Testis (tissue), 2 donors: ENCODE measurements at regions not wholly inside any gene's neighbourhood (a gene's known extent, or its start where the extent isn't known, plus 50 kb on each side); places are given as distances from the start of the nearest gene placed in this dataset.

Source experiments
- DNase-seq: peaks from one replicate; pipeline ENCODE4 v3.0.0-alpha.2; 2019
- H3K27ac ChIP-seq, 2 donors: fragments of 200-600 bp; sonication (generic); one replicate each; pipeline ENCODE4 v1.5.1; 2019
- H3K27me3 ChIP-seq: fragments of 200-600 bp; sonication (generic); one replicate; pipeline ENCODE4 v1.5.1; 2019
- H3K36me3 ChIP-seq: fragments of 200-600 bp; sonication (generic); one replicate; pipeline ENCODE4 v1.5.1; 2017; ENCODE audit warnings: low read depth; ENCODE audit errors: missing control alignments
- H3K4me1 ChIP-seq: fragments of 200-600 bp; sonication (generic); one replicate; pipeline ENCODE4 v1.5.1; 2019
- H3K4me3 ChIP-seq, 2 donors: fragments of 200-600 bp; sonication (generic); one replicate each; pipeline ENCODE4 v1.5.1; 2017 to 2019
- H3K9me3 ChIP-seq: fragments of 200-600 bp; sonication (generic); one replicate; pipeline ENCODE4 v1.5.1; 2017
- POLR2A ChIP-seq: fragments of 450-650 bp; IDR thresholded peaks from one replicate; pipeline ENCODE4 v1.6.1; 2017; ENCODE audit warnings: antibody characterized with exemption, mild to moderate bottlenecking, moderate library complexity
- WGBS, 2 donors: methylation state at CpG; one replicate each; pipeline ENCODE4 v1.1.5; 2018; 5-methylcytosine and 5-hydroxymethylcytosine counted together
- intact Hi-C: fragments of 100-400 bp; cut with DNase I; formaldehyde crosslinking; loops from one replicate; pipeline ENCODE4 v1.15.1; 2023; ENCODE audit warnings: low total_unique reads
- TF ChIP-seq, protein P1 (sequence below), 3 experiments: fragments of 450-650 bp in 2 of 3; fragments of 200-600 bp in 1 of 3; sonication (generic) in 1 of 3; IDR thresholded peaks; one replicate each; pipeline ENCODE4 v1.5.1; 2016 to 2019; ENCODE audit warnings: antibody characterized with exemption in 3 of 3, mild to moderate bottlenecking in 2 of 3, moderate library complexity in 1 of 3

DNA sequence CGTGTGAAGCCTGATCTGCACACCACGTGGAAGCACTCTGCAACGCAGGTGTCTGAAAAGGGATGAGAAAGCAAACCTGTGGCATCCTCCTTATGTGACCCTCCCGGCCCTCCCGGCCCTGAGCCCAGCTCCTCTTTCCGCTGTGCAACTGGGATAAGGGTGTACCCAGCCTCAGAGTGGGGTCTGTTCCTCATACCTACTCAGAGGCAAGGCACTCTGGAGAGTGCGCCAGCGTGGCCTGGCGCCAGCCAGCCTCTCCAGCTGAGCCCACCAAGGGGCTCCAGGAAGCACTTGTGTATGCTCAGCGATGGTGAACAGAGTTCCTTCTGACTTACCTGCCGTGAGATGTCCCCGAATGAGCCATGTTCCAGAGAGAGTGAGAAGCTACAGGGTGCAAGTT, 102.8 kb downstream of the IRX1 start:
- H3K4me1 ChIP-seq = no peaks in the 10 kb centered on the region
- 25 to 73% methylated on average over 1 to 12 of the region's 12 CpGs for WGBS, 2 donors
- no peaks in the 10 kb centered on the region for H3K36me3 ChIP-seq
- no peak for DNase-seq
- H3K4me3 ChIP-seq = no peak overlapping the region
- no peaks in the 10 kb centered on the region for H3K27me3 ChIP-seq
- H3K9me3 ChIP-seq = no peaks in the 10 kb centered on the region
- no peak for TF ChIP-seq POLR2A
- TF ChIP-seq, protein P1, sequence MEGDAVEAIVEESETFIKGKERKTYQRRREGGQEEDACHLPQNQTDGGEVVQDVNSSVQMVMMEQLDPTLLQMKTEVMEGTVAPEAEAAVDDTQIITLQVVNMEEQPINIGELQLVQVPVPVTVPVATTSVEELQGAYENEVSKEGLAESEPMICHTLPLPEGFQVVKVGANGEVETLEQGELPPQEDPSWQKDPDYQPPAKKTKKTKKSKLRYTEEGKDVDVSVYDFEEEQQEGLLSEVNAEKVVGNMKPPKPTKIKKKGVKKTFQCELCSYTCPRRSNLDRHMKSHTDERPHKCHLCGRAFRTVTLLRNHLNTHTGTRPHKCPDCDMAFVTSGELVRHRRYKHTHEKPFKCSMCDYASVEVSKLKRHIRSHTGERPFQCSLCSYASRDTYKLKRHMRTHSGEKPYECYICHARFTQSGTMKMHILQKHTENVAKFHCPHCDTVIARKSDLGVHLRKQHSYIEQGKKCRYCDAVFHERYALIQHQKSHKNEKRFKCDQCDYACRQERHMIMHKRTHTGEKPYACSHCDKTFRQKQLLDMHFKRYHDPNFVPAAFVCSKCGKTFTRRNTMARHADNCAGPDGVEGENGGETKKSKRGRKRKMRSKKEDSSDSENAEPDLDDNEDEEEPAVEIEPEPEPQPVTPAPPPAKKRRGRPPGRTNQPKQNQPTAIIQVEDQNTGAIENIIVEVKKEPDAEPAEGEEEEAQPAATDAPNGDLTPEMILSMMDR (IDR thresholded peaks at IDR 0.05) = no peak
- intact Hi-C loops = no loop called here
- H3K27ac ChIP-seq = no peak overlapping the region

DNA sequence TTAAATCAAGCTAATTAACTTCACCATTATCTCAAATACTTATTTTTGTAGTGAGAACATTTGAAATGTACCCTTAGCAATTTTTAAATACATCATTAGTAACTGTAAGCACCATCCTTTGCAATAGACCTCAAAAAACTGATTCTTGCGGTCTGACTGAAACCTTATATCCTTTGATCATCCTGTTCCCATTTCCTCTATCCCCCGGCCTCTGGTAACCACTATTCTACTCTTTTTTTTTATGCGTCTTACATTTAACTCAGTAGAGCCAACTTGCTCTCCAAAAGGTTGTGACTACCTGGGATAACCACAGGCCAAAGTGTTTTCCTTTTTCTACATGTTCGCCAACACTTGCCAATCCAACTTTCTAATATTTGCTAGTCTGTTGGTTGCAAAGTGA, 106.1 kb downstream of the IRX1 start:
- intact Hi-C loops = no loop called here
- Histone ChIP-seq H3K4me3 (no peak overlapping the region), H3K27me3 (no peaks in the 10 kb centered on the region), H3K27ac (no peak overlapping the region), H3K9me3 (no peaks in the 10 kb centered on the region), H3K4me1 (no peaks in the 10 kb centered on the region), H3K36me3 (no peaks in the 10 kb centered on the region)
- WGBS, 2 donors = 87 to 90% methylated on average over 4 of the region's 4 CpGs
- no peak for DNase-seq
- TF ChIP-seq, protein P1 (IDR thresholded peaks at IDR 0.05) = no peak
- no peak for TF ChIP-seq POLR2A

DNA sequence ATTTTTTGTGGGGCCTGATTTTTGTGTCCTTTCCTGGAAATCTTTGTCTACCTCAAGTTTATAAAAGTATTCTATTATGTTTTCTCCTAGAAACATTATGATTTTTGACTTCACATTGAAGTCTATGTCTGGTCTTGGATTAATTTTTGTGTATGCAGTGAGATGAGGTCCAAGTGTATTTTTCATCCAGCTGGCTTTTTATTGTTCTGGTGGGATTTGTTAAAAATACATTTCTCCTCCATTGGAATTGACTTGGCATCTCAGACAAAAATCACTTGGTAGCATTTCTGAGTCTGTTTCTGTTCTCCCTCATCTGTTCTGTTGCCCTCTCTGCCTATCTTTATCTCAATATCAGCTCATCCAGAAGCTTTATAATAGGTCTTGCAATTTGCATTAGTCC, 109.0 kb downstream of the IRX1 start:
- intact Hi-C loops = no loop called here
- Histone ChIP-seq H3K27me3 (no peaks in the 10 kb centered on the region), H3K9me3 (no peaks in the 10 kb centered on the region), H3K4me3 (no peak overlapping the region), H3K4me1 (no peaks in the 10 kb centered on the region), H3K36me3 (no peaks in the 10 kb centered on the region), H3K27ac (no peak overlapping the region)
- DNase-seq = no peak
- TF ChIP-seq, protein P1 (IDR thresholded peaks at IDR 0.05) = no peak
- TF ChIP-seq POLR2A = no peak

DNA sequence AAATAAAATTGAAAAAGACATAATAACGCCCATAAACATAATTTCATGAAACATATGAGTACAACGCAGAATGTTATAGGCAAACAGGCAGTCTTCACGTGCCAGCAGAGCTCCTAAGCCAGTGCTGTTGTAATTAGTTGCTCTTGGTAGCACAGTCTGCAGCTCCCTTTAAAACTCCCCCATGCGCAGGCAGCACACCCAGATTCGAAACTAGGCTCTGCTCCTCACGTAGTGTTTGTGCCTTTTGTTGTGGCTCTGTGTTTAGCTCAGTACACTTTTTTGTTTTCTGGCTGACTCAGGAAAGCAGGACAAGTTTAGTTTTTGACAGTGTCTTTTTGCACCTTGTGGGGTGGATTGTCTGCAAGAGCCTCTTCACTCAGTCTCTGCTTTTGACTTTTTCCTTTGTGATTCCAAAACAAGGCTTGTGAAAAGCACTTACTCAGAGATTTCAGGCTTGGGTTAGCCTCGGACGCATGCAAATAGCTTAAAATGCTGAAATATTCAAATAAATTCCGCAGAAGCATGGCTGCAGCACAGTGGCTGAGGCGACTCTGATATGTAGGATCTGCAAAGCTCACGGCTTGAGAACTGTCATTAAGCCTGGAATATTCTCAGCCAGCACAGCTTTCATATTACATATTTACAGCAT, 113.6 kb downstream of the IRX1 start:
- DNase-seq = no peak
- no peaks in the 10 kb centered on the region for H3K27me3 ChIP-seq
- WGBS, 2 donors = 40 to 47% methylated on average over 11 of the region's 11 CpGs
- H3K27ac ChIP-seq = no peak overlapping the region
- no peak overlapping the region for H3K4me3 ChIP-seq
- H3K9me3 ChIP-seq = no peaks in the 10 kb centered on the region
- no peak for TF ChIP-seq POLR2A
- H3K4me1 ChIP-seq = no peaks in the 10 kb centered on the region
- intact Hi-C loops = no loop called here
- H3K36me3 ChIP-seq = no peaks in the 10 kb centered on the region

DNA sequence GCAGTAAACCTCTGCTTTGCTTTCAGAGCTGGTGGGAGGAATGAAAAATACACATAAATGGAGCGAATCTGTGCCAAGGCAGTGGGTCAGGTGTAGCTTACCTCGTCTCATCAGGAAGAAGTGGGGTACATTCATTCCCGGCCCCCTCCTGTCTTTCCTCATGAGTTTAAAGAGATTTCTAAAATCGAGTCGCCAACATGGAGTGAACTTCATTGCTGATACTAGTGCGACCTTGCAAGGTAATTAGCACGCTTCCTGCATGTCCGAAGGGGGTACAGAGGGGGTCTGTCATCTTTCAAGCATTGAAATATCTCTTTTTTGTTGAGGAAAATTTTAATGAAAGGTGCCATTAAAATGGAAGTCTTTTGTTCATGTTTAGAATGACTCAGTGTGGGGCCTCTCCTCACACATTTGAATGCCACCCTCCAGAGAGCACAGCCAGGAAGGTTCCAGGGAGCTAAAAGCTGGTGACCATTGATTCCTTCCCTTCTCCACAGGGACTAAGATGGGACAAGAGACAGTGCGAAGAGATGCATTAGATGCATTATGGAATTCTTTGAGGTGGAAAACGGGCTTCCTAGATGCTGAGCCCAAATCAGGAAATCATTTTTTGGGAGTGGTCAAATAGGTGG, 114.2 kb downstream of the IRX1 start:
- TF ChIP-seq, protein P1 (IDR thresholded peaks at IDR 0.05) = no peak
- TF ChIP-seq POLR2A = no peak
- H3K4me3 ChIP-seq = no peak overlapping the region
- DNase-seq = no peak
- H3K4me1 ChIP-seq = no peaks in the 10 kb centered on the region
- WGBS, 2 donors = 54 to 63% methylated on average over 10 of the region's 10 CpGs
- H3K36me3 ChIP-seq = no peaks in the 10 kb centered on the region
- no peak overlapping the region for H3K27ac ChIP-seq
- H3K27me3 ChIP-seq = no peaks in the 10 kb centered on the region
- no peaks in the 10 kb centered on the region for H3K9me3 ChIP-seq
- intact Hi-C loops = no loop called here
